BLaER1 treated with 17β-estradiol and CSF1 and Interleukin-3, amounts not matched to agents 10 nM and 100 nM (cell line): ENCODE measurements at regions not wholly inside any gene's neighbourhood (a gene's known extent, or its start where the extent isn't known, plus 50 kb on each side); places are given as distances from the start of the nearest gene placed in this dataset.

Source experiments
- H3K27ac ChIP-seq, 11 experiments: shearing (Covaris generic); formaldehyde crosslinking; 2 replicates each; pipeline ENCODE4 v1.8.1; 2022
- H3K27me3 ChIP-seq, 11 experiments: shearing (Covaris generic); formaldehyde crosslinking; 2 replicates each; pipeline ENCODE4 v1.8.1; 2022
- H3K36me3 ChIP-seq, 11 experiments: shearing (Covaris generic); formaldehyde crosslinking; 2 replicates each; pipeline ENCODE4 v1.8.1; 2022
- H3K4me1 ChIP-seq, 10 experiments: shearing (Covaris generic); formaldehyde crosslinking; 2 replicates each; pipeline ENCODE4 v1.8.1; 2022
- H3K4me2 ChIP-seq, 11 experiments: shearing (Covaris generic); formaldehyde crosslinking; 2 replicates each; pipeline ENCODE4 v1.8.1; 2022
- H3K4me3 ChIP-seq, 10 experiments: shearing (Covaris generic); formaldehyde crosslinking; 2 replicates each; pipeline ENCODE4 v1.8.1; 2022
- H3K9ac ChIP-seq, 11 experiments: shearing (Covaris generic); formaldehyde crosslinking; 2 replicates each; pipeline ENCODE4 v1.8.1; 2022
- H3K9me3 ChIP-seq, 11 experiments: shearing (Covaris generic); formaldehyde crosslinking; replicated peaks in 1 of 11; 2 replicates each; pipeline ENCODE4 v1.8.1; 2022
- H4K20me1 ChIP-seq, 11 experiments: shearing (Covaris generic); formaldehyde crosslinking; 2 replicates each; pipeline ENCODE4 v1.8.1; 2022
- Cebpa-rat ChIP-seq, 11 experiments: shearing (Covaris generic); IDR thresholded peaks; 2 replicates each; pipeline ENCODE4 v1.8.1; 2022

DNA sequence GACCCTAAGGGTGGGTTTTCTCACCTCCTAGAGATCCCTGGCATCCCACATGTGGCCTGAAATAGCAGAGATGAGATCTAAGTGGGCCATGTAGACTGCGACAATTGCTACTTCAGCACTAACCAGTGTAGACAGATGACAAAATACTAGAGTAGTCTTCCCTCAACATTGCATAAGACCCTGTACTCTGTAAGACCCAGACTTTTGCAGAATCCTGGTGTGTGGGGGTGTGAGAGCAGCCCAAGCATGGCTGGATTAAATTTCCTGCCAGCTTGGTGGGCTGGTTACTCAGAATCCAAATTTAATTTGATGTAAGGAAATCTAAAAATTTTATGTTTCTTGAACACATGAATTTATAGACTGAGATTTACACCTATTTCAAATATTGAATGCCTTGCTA, 88.3 kb downstream of the ZNF365 start:
- no peak overlapping the region for H3K4me2 ChIP-seq
- peaks cover 27 to 39% (median 31%) of the 10 kb centered on the region in 11 experiments for H3K9me3 ChIP-seq
- no peak overlapping the region for H3K27ac ChIP-seq
- H3K4me3 ChIP-seq, result no peak overlapping the region
- no peaks in the 10 kb centered on the region for H3K27me3 ChIP-seq
- no peaks in the 10 kb centered on the region for H4K20me1 ChIP-seq
- H3K4me1 ChIP-seq, result peaks cover 5 to 8% (median 6%) of the 10 kb centered on the region in 10 experiments; a peak in 19 of 20 replicates
- peaks cover 0 to 10% (median 0%) of the 10 kb centered on the region in 11 experiments; a peak in 1 of 22 replicates for H3K36me3 ChIP-seq
- TF ChIP-seq Cebpa-rat (IDR thresholded peaks at IDR 0.05), result no peak
- H3K9ac ChIP-seq, result no peak overlapping the region

DNA sequence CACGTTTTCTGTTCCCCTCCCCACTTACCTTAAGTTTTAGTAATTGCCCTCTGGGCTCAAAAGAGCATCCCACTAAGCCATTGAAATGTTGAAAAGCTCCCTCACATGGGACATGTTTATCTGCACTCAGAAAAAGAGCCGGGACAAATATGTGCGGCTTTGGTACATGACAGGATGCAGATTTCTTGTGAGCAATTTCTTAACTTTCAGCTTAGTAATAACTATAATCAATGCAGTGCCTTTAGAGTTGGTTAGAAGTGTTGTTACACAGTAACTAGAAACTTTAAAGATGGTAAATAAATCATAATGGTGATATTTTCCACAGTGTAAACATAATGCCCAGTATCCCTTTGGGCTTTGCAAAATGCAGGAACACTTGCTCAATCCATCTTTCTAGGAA, 89.2 kb downstream of the ZNF365 start:
- H3K27me3 ChIP-seq, result no peaks in the 10 kb centered on the region
- no peak overlapping the region for H3K9ac ChIP-seq
- H3K4me2 ChIP-seq, result no peak overlapping the region
- H3K36me3 ChIP-seq, result peaks cover 0 to 10% (median 0%) of the 10 kb centered on the region in 11 experiments; a peak in 1 of 22 replicates
- no peak overlapping the region for H3K4me3 ChIP-seq
- H4K20me1 ChIP-seq, result no peaks in the 10 kb centered on the region
- no peak for TF ChIP-seq Cebpa-rat (IDR thresholded peaks at IDR 0.05)
- H3K9me3 ChIP-seq, result peaks cover 27 to 39% (median 32%) of the 10 kb centered on the region in 11 experiments
- no peak overlapping the region for H3K27ac ChIP-seq
- no peaks in the 10 kb centered on the region; a peak in 1 of 20 replicates for H3K4me1 ChIP-seq

- Histone ChIP-seq H3K4me3 (no peak overlapping the region), H3K36me3 (peaks cover 0 to 10% (median 0%) of the 10 kb centered on the region in 11 experiments; a peak in 1 of 22 replicates), H3K9ac (no peak overlapping the region), H3K27me3 (no peaks in the 10 kb centered on the region), H3K27ac (no peak overlapping the region), H3K4me2 (no peak overlapping the region), H3K9me3 (peaks cover 27 to 39% (median 32%) of the 10 kb centered on the region in 11 experiments), H3K4me1 (no peaks in the 10 kb centered on the region), H4K20me1 (no peaks in the 10 kb centered on the region)
- no peak for TF ChIP-seq Cebpa-rat (IDR thresholded peaks at IDR 0.05)
Measured at GRCh38 chr10:62464308-62464707, 90.1 kb downstream of the ZNF365 start.

DNA sequence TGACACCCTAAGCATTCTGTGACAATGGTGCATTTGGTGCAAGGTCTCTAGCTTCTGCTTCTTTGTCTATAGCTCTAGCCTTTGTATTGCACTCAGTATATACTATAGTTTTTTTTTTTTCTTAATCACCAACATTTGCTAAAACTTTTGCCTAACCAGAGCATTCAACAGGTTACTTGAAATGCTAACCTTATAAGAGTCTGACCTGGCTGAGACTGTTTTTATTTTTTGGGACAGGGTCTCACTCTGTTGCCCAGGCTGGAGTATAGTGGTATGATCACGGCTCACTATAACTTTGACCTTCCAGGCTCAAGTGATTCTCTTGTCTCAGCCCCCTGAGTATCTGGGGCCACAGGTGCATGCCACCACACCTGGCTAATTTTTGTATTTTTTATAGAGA, 92.4 kb downstream of the ZNF365 start:
- Histone ChIP-seq H3K9me3 (peaks cover 27 to 39% (median 32%) of the 10 kb centered on the region in 11 experiments), H4K20me1 (no peaks in the 10 kb centered on the region), H3K4me2 (no peak overlapping the region), H3K27me3 (no peaks in the 10 kb centered on the region), H3K36me3 (peaks cover 0 to 10% (median 0%) of the 10 kb centered on the region in 11 experiments; a peak in 1 of 22 replicates), H3K9ac (no peak overlapping the region), H3K4me1 (no peaks in the 10 kb centered on the region), H3K27ac (no peak overlapping the region), H3K4me3 (no peak overlapping the region)
- TF ChIP-seq Cebpa-rat (IDR thresholded peaks at IDR 0.05), result no peak

DNA sequence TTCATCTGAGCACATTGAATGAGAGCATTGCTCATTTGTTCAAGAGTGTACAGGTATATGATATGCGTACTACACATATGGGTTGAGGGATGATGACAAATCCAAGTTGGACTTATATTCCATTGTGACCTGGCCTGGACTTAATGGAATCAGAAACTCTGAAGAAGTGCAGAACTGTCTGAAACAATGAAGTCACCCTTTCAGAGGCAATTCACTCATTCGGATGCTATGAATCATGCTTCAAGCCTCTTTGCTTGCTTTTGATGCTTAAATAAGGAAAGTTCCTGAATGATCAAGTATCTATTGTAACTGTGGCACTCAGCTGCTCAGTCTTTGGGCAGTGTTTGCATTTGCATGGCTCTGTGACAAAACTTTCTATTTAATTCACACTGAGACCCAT, 93.4 kb downstream of the ZNF365 start:
- H3K36me3 ChIP-seq, result peaks cover 0 to 10% (median 0%) of the 10 kb centered on the region in 11 experiments; a peak in 1 of 22 replicates
- no peaks in the 10 kb centered on the region for H3K27me3 ChIP-seq
- H3K27ac ChIP-seq, result no peak overlapping the region
- no peaks in the 10 kb centered on the region for H3K4me1 ChIP-seq
- peaks cover 27 to 39% (median 32%) of the 10 kb centered on the region in 11 experiments for H3K9me3 ChIP-seq
- no peak overlapping the region for H3K9ac ChIP-seq
- no peak overlapping the region for H3K4me3 ChIP-seq
- H3K4me2 ChIP-seq, result no peak overlapping the region
- no peak for TF ChIP-seq Cebpa-rat (IDR thresholded peaks at IDR 0.05)
- no peaks in the 10 kb centered on the region for H4K20me1 ChIP-seq

- H4K20me1 ChIP-seq, result no peaks in the 10 kb centered on the region
- no peak for TF ChIP-seq Cebpa-rat (IDR thresholded peaks at IDR 0.05)
- no peaks in the 10 kb centered on the region for H3K4me1 ChIP-seq
- H3K27me3 ChIP-seq, result no peaks in the 10 kb centered on the region
- H3K4me3 ChIP-seq, result no peak overlapping the region
- no peaks in the 10 kb centered on the region for H3K36me3 ChIP-seq
- H3K4me2 ChIP-seq, result no peak overlapping the region
- no peak overlapping the region for H3K9ac ChIP-seq
- no peak overlapping the region for H3K27ac ChIP-seq
- peaks cover 2 to 9% (median 3%) of the 10 kb centered on the region in 11 experiments; a peak in 19 of 22 replicates for H3K9me3 ChIP-seq
Measured at GRCh38 chr10:62471711-62472110, 97.5 kb downstream of the ZNF365 start.

DNA sequence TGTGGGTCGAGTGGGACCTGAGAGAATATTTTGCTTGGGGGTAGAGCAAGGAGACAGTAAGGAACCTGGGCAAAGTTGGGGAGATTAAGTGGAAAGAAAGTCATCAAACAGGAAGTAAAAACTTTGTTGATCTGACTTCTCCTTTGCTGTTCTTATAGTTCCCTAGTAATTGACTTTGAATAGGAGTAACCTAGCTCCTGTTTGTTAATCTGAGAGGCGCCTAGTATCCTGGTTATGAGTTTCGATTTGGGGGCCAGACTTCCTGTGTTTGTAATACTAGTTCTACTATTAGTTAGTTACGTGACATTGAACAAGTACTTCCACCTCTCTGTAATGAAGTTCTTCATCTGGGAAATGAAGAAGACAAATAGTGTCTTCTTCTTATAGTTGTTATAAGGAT, 99.1 kb downstream of the ZNF365 start:
- Histone ChIP-seq H3K4me1 (no peaks in the 10 kb centered on the region), H3K4me3 (no peak overlapping the region), H3K36me3 (no peaks in the 10 kb centered on the region), H3K9ac (no peak overlapping the region), H3K27ac (no peak overlapping the region), H4K20me1 (no peaks in the 10 kb centered on the region), H3K4me2 (no peak overlapping the region), H3K9me3 (0 out of 22 replicates have a peak, but pooled peaks cover 0 to 13% (median 0%) of the 10 kb centered on the region in 11 experiments), H3K27me3 (no peaks in the 10 kb centered on the region)
- TF ChIP-seq Cebpa-rat (IDR thresholded peaks at IDR 0.05), result no peak

DNA sequence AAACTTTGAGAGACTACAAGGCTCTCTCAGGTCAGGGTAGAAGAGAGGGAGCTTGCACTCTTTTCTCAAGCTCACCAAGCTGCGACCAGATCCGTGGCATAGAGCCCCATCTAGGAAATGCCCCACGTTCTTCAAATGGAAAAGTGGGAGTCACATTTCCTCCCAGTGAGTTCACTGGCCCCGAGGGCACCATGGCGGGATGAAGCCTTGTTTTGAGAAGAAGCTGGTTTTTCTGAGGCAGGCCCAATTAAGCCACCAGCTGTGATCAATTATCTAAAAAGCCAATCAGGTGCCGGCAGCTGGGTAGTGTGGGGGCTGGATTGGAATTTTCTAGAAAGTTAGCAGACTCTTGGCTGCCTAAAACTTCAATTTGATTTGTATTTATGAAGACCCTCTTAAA, 101.4 kb downstream of the ZNF365 start:
- Histone ChIP-seq H3K27ac (no peak overlapping the region), H3K4me1 (0 out of 20 replicates have a peak, but pooled peaks cover 0 to 5% (median 0%) of the 10 kb centered on the region in 10 experiments), H4K20me1 (no peaks in the 10 kb centered on the region), H3K9ac (no peak overlapping the region), H3K4me3 (no peak overlapping the region), H3K27me3 (no peaks in the 10 kb centered on the region), H3K36me3 (no peaks in the 10 kb centered on the region), H3K9me3 (0 out of 22 replicates have a peak, but pooled peaks cover 0 to 13% (median 0%) of the 10 kb centered on the region in 11 experiments), H3K4me2 (no peak overlapping the region)
- TF ChIP-seq Cebpa-rat (IDR thresholded peaks at IDR 0.05), result no peak

DNA sequence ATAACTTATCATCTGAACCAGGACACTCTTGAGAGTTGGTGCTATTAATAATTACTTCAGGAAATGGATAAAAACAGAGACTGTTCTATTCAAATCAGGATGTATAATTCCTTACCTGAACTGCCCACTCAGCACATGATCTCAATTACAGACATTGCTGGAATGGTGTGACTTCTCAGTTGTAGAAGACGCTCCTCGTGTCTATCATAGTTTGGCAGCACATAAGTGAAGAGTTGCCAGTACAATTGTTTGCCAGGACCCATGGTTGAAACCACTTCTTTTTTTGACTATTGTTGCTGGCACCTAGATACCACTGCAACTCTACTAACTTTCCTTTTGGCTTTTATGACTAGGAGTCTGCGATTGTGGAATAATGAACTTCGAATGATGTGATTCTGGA, 105.4 kb downstream of the ZNF365 start:
- H3K9me3 ChIP-seq, result peaks cover 0 to 13% (median 0%) of the 10 kb centered on the region in 11 experiments; a peak in 1 of 22 replicates
- H3K36me3 ChIP-seq, result no peaks in the 10 kb centered on the region
- no peaks in the 10 kb centered on the region for H4K20me1 ChIP-seq
- no peaks in the 10 kb centered on the region for H3K27me3 ChIP-seq
- TF ChIP-seq Cebpa-rat (IDR thresholded peaks at IDR 0.05), result no peak
- H3K4me3 ChIP-seq, result no peak overlapping the region
- no peak overlapping the region for H3K9ac ChIP-seq
- H3K27ac ChIP-seq, result no peak overlapping the region
- no peak overlapping the region for H3K4me2 ChIP-seq
- peaks cover 0 to 14% (median 0%) of the 10 kb centered on the region in 10 experiments; a peak in 5 of 20 replicates for H3K4me1 ChIP-seq

GRCh38 chr10:62480196-62480595, 106.0 kb downstream of the ZNF365 start:
- no peaks in the 10 kb centered on the region for H4K20me1 ChIP-seq
- H3K27me3 ChIP-seq, result no peaks in the 10 kb centered on the region
- peaks cover 0 to 14% (median 0%) of the 10 kb centered on the region in 10 experiments; a peak in 5 of 20 replicates for H3K4me1 ChIP-seq
- no peak overlapping the region for H3K27ac ChIP-seq
- no peak overlapping the region for H3K9ac ChIP-seq
- H3K36me3 ChIP-seq, result no peaks in the 10 kb centered on the region
- H3K9me3 ChIP-seq, result peaks cover 0 to 13% (median 0%) of the 10 kb centered on the region in 11 experiments; a peak in 1 of 22 replicates
- H3K4me3 ChIP-seq, result no peak overlapping the region
- H3K4me2 ChIP-seq, result no peak overlapping the region
- TF ChIP-seq Cebpa-rat (IDR thresholded peaks at IDR 0.05), result no peak
